ENCODE measurements at regions not wholly inside any gene's neighbourhood (a gene's known extent, or its start where the extent isn't known, plus 50 kb on each side); places are given as distances from the start of the nearest gene placed in this dataset.

DNA sequence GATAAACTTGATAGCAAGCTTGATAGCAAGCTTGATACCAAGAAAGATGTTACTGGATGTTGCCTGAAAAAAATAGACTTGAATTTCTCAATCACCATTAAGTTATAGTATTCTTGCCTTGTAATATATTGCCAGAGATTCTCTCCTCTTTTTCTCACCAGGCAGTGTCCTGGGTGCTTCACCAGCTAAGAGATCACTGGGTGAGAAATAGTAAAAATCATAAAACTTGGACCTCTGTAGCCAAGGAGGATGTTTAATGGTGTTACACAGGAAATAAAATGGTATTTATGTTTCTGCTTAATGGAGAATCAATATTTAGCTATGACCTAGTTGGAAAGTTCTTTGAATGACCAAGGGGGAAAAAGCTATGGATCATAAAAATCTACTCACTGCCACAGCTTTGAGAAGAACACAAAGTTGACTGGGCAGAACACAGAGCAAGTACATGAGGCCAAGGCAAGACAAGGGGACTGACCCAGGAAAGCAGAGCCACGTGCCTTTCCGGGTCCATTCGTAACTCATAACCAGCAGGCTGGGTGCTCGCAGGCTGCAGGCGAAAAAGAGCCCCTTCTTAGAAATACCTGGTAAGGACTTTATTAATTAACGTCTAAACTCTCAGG is 129.4 kb upstream of the HNMT start:
- no peak overlapping the region for H3K4me3 ChIP-seq (ENCODE audit: control insufficient read depth in 2 of 3, extremely low read depth in 1 of 3, insufficient read depth in 2 of 3, low read depth in 1 of 3, low read length in 3 of 3)
- H3K4me2 ChIP-seq (ENCODE audit: control insufficient read depth, extremely low read depth, insufficient read depth, low read depth, low read length) = no peak overlapping the region
- no peaks in the 10 kb centered on the region for H3K9me1 ChIP-seq (ENCODE audit: control insufficient read depth, extremely low read depth, insufficient read depth, low read length)
- TF ChIP-seq EZH2 (IDR thresholded peaks at IDR 0.05; ENCODE audit: low read length) = no peak
- no peaks in the 10 kb centered on the region for H4K20me1 ChIP-seq (ENCODE audit: control insufficient read depth, extremely low read depth, insufficient read depth, low read length)
- no peak overlapping the region for H3K9ac ChIP-seq (ENCODE audit: control insufficient read depth, extremely low read depth, insufficient read depth, low read length)
- no peak for FAIRE-seq
- no peak for DNase-seq (ENCODE audit: low read depth, low spot score)
- dilution Hi-C loops (cut with MboI; ENCODE audit: extremely low pct_ligation_motif_present, low sequenced_read_pairs) = no loop called here
- no peaks in the 10 kb centered on the region for H3K9me3 ChIP-seq (ENCODE audit: control insufficient read depth, low read depth, low read length)
- H3K79me2 ChIP-seq (ENCODE audit: control insufficient read depth, insufficient read depth, low read length) = no peaks in the 10 kb centered on the region
- no peaks in the 10 kb centered on the region for H3K27me3 ChIP-seq (ENCODE audit: control insufficient read depth, extremely low read depth, insufficient read depth, low read length)
- no peak overlapping the region for H3K27ac ChIP-seq (ENCODE audit: control insufficient read depth, insufficient read depth, low read length)
- no peaks in the 10 kb centered on the region for H3K4me1 ChIP-seq (ENCODE audit: control insufficient read depth, extremely low read depth, insufficient read depth, low read length)
- no peak overlapping the region for H2AFZ ChIP-seq (ENCODE audit: control insufficient read depth, low read length)
- H3K36me3 ChIP-seq (ENCODE audit: control insufficient read depth in 2 of 2, extremely low read depth in 1 of 2, insufficient read depth in 2 of 2, low read length in 2 of 2) = no peaks in the 10 kb centered on the region

DNA sequence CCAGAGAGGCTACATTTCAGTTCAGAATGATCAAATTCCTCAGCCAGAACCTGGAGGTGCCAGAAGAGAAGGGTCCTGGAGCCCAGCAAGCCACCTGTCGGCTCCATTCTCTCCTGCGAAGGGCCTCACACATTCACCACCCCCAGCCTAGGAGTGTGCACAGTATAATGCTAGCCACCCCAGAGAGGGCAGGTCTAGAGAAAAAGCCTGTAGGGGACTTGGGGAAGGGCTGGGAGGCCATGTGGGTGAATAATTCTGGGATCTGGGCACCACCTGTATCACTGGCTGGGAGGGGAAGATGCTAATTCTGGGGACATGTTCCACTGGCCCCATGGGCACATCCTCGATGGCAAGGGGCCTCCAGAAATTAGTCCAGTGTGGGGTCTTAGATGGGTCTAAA is 127.6 kb upstream of the HNMT start:
- Histone ChIP-seq H3K4me2 (ENCODE audit: control insufficient read depth, extremely low read depth, insufficient read depth, low read depth, low read length) (no peak overlapping the region), H3K9me3 (ENCODE audit: control insufficient read depth, low read depth, low read length) (no peaks in the 10 kb centered on the region), H3K27ac (ENCODE audit: control insufficient read depth, insufficient read depth, low read length) (no peak overlapping the region), H3K9ac (ENCODE audit: control insufficient read depth, extremely low read depth, insufficient read depth, low read length) (no peak overlapping the region), H3K27me3 (ENCODE audit: control insufficient read depth, extremely low read depth, insufficient read depth, low read length) (no peaks in the 10 kb centered on the region), H4K20me1 (ENCODE audit: control insufficient read depth, extremely low read depth, insufficient read depth, low read length) (no peaks in the 10 kb centered on the region), H2AFZ (ENCODE audit: control insufficient read depth, low read length) (no peak overlapping the region), H3K4me1 (ENCODE audit: control insufficient read depth, extremely low read depth, insufficient read depth, low read length) (no peaks in the 10 kb centered on the region), H3K9me1 (ENCODE audit: control insufficient read depth, extremely low read depth, insufficient read depth, low read length) (no peaks in the 10 kb centered on the region), H3K4me3 (ENCODE audit: control insufficient read depth in 2 of 3, extremely low read depth in 1 of 3, insufficient read depth in 2 of 3, low read depth in 1 of 3, low read length in 3 of 3) (no peak overlapping the region), H3K79me2 (ENCODE audit: control insufficient read depth, insufficient read depth, low read length) (no peaks in the 10 kb centered on the region), H3K36me3 (ENCODE audit: control insufficient read depth in 2 of 2, extremely low read depth in 1 of 2, insufficient read depth in 2 of 2, low read length in 2 of 2) (no peaks in the 10 kb centered on the region)
- FAIRE-seq (no peak), DNase-seq (ENCODE audit: low read depth, low spot score) (no peak)
- dilution Hi-C loops (cut with MboI; ENCODE audit: extremely low pct_ligation_motif_present, low sequenced_read_pairs) = no loop called here
- TF ChIP-seq, protein P1, sequence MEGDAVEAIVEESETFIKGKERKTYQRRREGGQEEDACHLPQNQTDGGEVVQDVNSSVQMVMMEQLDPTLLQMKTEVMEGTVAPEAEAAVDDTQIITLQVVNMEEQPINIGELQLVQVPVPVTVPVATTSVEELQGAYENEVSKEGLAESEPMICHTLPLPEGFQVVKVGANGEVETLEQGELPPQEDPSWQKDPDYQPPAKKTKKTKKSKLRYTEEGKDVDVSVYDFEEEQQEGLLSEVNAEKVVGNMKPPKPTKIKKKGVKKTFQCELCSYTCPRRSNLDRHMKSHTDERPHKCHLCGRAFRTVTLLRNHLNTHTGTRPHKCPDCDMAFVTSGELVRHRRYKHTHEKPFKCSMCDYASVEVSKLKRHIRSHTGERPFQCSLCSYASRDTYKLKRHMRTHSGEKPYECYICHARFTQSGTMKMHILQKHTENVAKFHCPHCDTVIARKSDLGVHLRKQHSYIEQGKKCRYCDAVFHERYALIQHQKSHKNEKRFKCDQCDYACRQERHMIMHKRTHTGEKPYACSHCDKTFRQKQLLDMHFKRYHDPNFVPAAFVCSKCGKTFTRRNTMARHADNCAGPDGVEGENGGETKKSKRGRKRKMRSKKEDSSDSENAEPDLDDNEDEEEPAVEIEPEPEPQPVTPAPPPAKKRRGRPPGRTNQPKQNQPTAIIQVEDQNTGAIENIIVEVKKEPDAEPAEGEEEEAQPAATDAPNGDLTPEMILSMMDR (optimal IDR thresholded peaks at IDR 0.05 in 1 of 3, IDR thresholded peaks at IDR 0.05 in 1 of 3, conservative IDR thresholded peaks at IDR 0.05 in 1 of 3; ENCODE audit: extremely low read depth in 1 of 3, insufficient read depth in 2 of 3, low read length in 3 of 3) = no peak
- no peak for TF ChIP-seq EZH2 (IDR thresholded peaks at IDR 0.05; ENCODE audit: low read length)

DNA sequence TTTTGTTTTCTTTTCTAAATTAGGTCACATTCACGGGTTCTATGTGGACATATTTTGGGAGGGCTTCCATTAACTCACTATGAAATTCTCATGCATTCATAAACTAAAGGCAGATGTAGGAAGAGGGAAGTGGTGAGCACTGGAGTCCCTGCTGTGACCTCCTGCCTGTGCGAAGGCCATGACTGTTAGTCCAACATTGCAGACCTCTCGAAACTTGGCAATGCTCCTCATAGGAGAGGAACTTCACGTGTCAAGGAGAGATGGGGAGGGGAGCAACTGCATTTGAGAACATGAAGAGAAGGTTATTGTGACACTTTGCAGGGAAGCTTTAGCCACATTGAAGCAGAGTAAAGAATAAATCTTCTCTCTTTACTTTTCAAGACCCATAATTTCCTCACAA is 126.4 kb upstream of the HNMT start:
- no peak for DNase-seq (ENCODE audit: low read depth, low spot score)
- no peak overlapping the region for H3K9ac ChIP-seq (ENCODE audit: control insufficient read depth, extremely low read depth, insufficient read depth, low read length)
- no peaks in the 10 kb centered on the region for H3K9me3 ChIP-seq (ENCODE audit: control insufficient read depth, low read depth, low read length)
- no peak overlapping the region for H3K4me2 ChIP-seq (ENCODE audit: control insufficient read depth, extremely low read depth, insufficient read depth, low read depth, low read length)
- H4K20me1 ChIP-seq (ENCODE audit: control insufficient read depth, extremely low read depth, insufficient read depth, low read length) = no peaks in the 10 kb centered on the region
- no peak overlapping the region for H3K4me3 ChIP-seq (ENCODE audit: control insufficient read depth in 2 of 3, extremely low read depth in 1 of 3, insufficient read depth in 2 of 3, low read depth in 1 of 3, low read length in 3 of 3)
- FAIRE-seq = no peak
- no peaks in the 10 kb centered on the region for H3K9me1 ChIP-seq (ENCODE audit: control insufficient read depth, extremely low read depth, insufficient read depth, low read length)
- H3K36me3 ChIP-seq (ENCODE audit: control insufficient read depth in 2 of 2, extremely low read depth in 1 of 2, insufficient read depth in 2 of 2, low read length in 2 of 2) = no peaks in the 10 kb centered on the region
- no peaks in the 10 kb centered on the region for H3K27me3 ChIP-seq (ENCODE audit: control insufficient read depth, extremely low read depth, insufficient read depth, low read length)
- no peaks in the 10 kb centered on the region for H3K4me1 ChIP-seq (ENCODE audit: control insufficient read depth, extremely low read depth, insufficient read depth, low read length)
- TF ChIP-seq EZH2 (IDR thresholded peaks at IDR 0.05; ENCODE audit: low read length) = no peak
- TF ChIP-seq, protein P1 (optimal IDR thresholded peaks at IDR 0.05 in 1 of 3, IDR thresholded peaks at IDR 0.05 in 1 of 3, conservative IDR thresholded peaks at IDR 0.05 in 1 of 3; ENCODE audit: extremely low read depth in 1 of 3, insufficient read depth in 2 of 3, low read length in 3 of 3) = no peak
- dilution Hi-C loops (cut with MboI; ENCODE audit: extremely low pct_ligation_motif_present, low sequenced_read_pairs) = no loop called here
- H2AFZ ChIP-seq (ENCODE audit: control insufficient read depth, low read length) = no peak overlapping the region
- H3K27ac ChIP-seq (ENCODE audit: control insufficient read depth, insufficient read depth, low read length) = no peak overlapping the region
- no peaks in the 10 kb centered on the region for H3K79me2 ChIP-seq (ENCODE audit: control insufficient read depth, insufficient read depth, low read length)

All from keratinocyte (primary cell).